BLaER1 treated with 17β-estradiol and CSF1 and Interleukin-3, amounts not matched to agents 10 nM and 100 nM (cell line): ENCODE measurements at regions not wholly inside any gene's neighbourhood (a gene's known extent, or its start where the extent isn't known, plus 50 kb on each side); places are given as distances from the start of the nearest gene placed in this dataset.

Source experiments
- H3K27ac ChIP-seq, 11 experiments: shearing (Covaris generic); formaldehyde crosslinking; 2 replicates each; pipeline ENCODE4 v1.8.1; 2022
- H3K27me3 ChIP-seq, 11 experiments: shearing (Covaris generic); formaldehyde crosslinking; 2 replicates each; pipeline ENCODE4 v1.8.1; 2022
- H3K36me3 ChIP-seq, 11 experiments: shearing (Covaris generic); formaldehyde crosslinking; 2 replicates each; pipeline ENCODE4 v1.8.1; 2022
- H3K4me1 ChIP-seq, 10 experiments: shearing (Covaris generic); formaldehyde crosslinking; 2 replicates each; pipeline ENCODE4 v1.8.1; 2022
- H3K4me2 ChIP-seq, 11 experiments: shearing (Covaris generic); formaldehyde crosslinking; 2 replicates each; pipeline ENCODE4 v1.8.1; 2022
- H3K4me3 ChIP-seq, 10 experiments: shearing (Covaris generic); formaldehyde crosslinking; 2 replicates each; pipeline ENCODE4 v1.8.1; 2022
- H3K9ac ChIP-seq, 11 experiments: shearing (Covaris generic); formaldehyde crosslinking; 2 replicates each; pipeline ENCODE4 v1.8.1; 2022
- H3K9me3 ChIP-seq, 11 experiments: shearing (Covaris generic); formaldehyde crosslinking; replicated peaks in 1 of 11; 2 replicates each; pipeline ENCODE4 v1.8.1; 2022
- H4K20me1 ChIP-seq, 11 experiments: shearing (Covaris generic); formaldehyde crosslinking; 2 replicates each; pipeline ENCODE4 v1.8.1; 2022
- Cebpa-rat ChIP-seq, 11 experiments: shearing (Covaris generic); IDR thresholded peaks; 2 replicates each; pipeline ENCODE4 v1.8.1; 2022

- Histone ChIP-seq H3K36me3 (no peaks in the 10 kb centered on the region), H3K27ac (no peak overlapping the region), H3K4me1 (no peaks in the 10 kb centered on the region), H3K9me3 (no peaks in the 10 kb centered on the region; a peak in 1 of 22 replicates), H3K9ac (no peak overlapping the region), H3K4me2 (no peak overlapping the region), H4K20me1 (no peaks in the 10 kb centered on the region), H3K27me3 (no peaks in the 10 kb centered on the region), H3K4me3 (no peak overlapping the region)
- TF ChIP-seq Cebpa-rat (IDR thresholded peaks at IDR 0.05), result no peak
Observed at GRCh38 chr12:19689801-19690472, 250.6 kb downstream of the AEBP2 start.

GRCh38 chr12:19692091-19692490 is 252.8 kb downstream of the AEBP2 start:
- Histone ChIP-seq H3K9me3 (no peaks in the 10 kb centered on the region), H4K20me1 (no peaks in the 10 kb centered on the region), H3K4me2 (no peak overlapping the region), H3K4me1 (no peaks in the 10 kb centered on the region), H3K9ac (no peak overlapping the region), H3K4me3 (no peak overlapping the region), H3K27ac (no peak overlapping the region), H3K36me3 (no peaks in the 10 kb centered on the region), H3K27me3 (no peaks in the 10 kb centered on the region)
- TF ChIP-seq Cebpa-rat (IDR thresholded peaks at IDR 0.05), result no peak

GRCh38 chr12:19692566-19692965 is 253.3 kb downstream of the AEBP2 start:
- H3K27me3 ChIP-seq, result no peaks in the 10 kb centered on the region
- no peaks in the 10 kb centered on the region for H4K20me1 ChIP-seq
- H3K4me2 ChIP-seq, result no peak overlapping the region
- H3K4me1 ChIP-seq, result no peaks in the 10 kb centered on the region
- no peaks in the 10 kb centered on the region for H3K9me3 ChIP-seq
- H3K27ac ChIP-seq, result no peak overlapping the region
- H3K4me3 ChIP-seq, result no peak overlapping the region
- no peak overlapping the region for H3K9ac ChIP-seq
- TF ChIP-seq Cebpa-rat (IDR thresholded peaks at IDR 0.05), result no peak
- no peaks in the 10 kb centered on the region for H3K36me3 ChIP-seq

GRCh38 chr12:19694627-19695026 is 255.3 kb downstream of the AEBP2 start:
- Histone ChIP-seq H3K4me1 (no peaks in the 10 kb centered on the region), H3K27me3 (no peaks in the 10 kb centered on the region), H3K4me2 (no peak overlapping the region), H4K20me1 (no peaks in the 10 kb centered on the region), H3K4me3 (no peak overlapping the region), H3K36me3 (no peaks in the 10 kb centered on the region), H3K9me3 (no peaks in the 10 kb centered on the region), H3K27ac (no peak overlapping the region), H3K9ac (no peak overlapping the region)
- no peak for TF ChIP-seq Cebpa-rat (IDR thresholded peaks at IDR 0.05)

DNA sequence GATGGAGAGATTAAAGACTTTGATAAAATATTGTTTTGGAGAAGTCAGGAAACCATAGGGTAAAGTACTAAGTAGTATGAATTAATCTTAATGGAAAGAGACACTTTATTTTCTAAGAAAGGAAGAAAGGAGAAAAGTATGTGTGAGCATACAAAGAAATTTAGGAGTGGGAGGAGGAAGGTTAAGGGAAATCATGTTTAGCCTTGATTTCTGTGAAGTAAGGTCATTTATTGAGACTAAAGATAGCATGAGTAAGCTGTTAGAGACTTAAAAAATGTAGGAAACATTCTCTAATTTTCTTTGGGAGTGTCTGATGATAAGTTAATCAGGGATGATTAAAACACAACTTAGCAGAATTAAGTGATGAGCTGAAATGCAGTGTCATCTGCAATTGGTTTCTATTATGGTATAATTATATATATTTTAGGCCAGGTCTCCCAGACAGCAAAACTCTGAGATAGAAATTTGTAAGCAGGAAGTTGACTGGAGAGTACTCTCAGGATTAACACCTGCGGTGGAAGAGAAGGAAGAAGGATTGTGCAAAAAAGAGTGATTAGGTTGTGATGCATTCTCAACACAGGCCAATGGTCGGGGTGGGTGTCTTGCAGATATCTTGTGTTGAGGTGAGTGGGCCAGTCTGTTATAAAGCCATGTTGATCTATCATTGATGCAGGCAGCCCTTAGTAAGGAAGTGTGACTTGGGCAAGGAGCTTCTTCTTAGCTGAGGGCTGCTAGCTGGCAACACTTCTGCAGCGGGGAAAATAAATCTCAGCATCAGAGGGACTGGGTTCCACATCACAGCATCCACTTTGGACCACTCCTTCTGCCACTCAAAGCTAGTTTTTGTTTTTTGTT is 256.2 kb downstream of the AEBP2 start:
- TF ChIP-seq Cebpa-rat (IDR thresholded peaks at IDR 0.05), result no peak
- Histone ChIP-seq H4K20me1 (no peaks in the 10 kb centered on the region), H3K4me2 (no peak overlapping the region)

GRCh38 chr12:19700969-19701368 is 261.7 kb downstream of the AEBP2 start:
- no peak for TF ChIP-seq Cebpa-rat (IDR thresholded peaks at IDR 0.05)
- Histone ChIP-seq H3K9ac (no peak overlapping the region), H3K27ac (no peak overlapping the region), H3K4me1 (no peaks in the 10 kb centered on the region), H3K4me2 (no peak overlapping the region), H3K27me3 (no peaks in the 10 kb centered on the region), H3K9me3 (peaks cover 0 to 26% (median 12%) of the 10 kb centered on the region in 11 experiments; a peak in 12 of 22 replicates), H3K4me3 (no peak overlapping the region), H3K36me3 (no peaks in the 10 kb centered on the region), H4K20me1 (no peaks in the 10 kb centered on the region)

More for the DNA sequence above, 256.2 kb downstream of the AEBP2 start:
- Histone ChIP-seq H3K27ac (no peak overlapping the region), H3K36me3 (no peaks in the 10 kb centered on the region), H3K4me1 (no peaks in the 10 kb centered on the region), H3K9me3 (peaks cover 0 to 5% (median 0%) of the 10 kb centered on the region in 11 experiments; a peak in 2 of 22 replicates), H3K4me3 (no peak overlapping the region), H3K27me3 (no peaks in the 10 kb centered on the region), H3K9ac (no peak overlapping the region)

DNA sequence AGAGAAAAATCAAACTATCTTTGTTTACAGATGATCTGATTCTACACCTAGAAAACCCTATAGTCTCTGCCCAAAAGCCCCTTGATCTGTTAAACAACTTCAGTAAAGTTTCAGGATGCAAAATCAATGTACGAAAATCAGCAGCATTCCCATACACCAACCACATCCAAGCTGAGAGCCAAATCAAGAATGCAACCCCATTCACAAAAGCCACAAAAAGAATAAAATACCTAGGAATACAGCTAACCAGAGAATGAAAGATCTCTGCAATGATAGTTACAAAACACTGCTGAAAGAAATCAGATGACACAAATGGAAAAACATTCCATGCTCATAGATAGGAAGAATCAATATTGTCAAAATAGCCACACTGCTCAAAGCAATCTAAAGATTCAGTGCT is 265.7 kb downstream of the AEBP2 start:
- Histone ChIP-seq H3K4me3 (no peak overlapping the region), H3K4me1 (no peaks in the 10 kb centered on the region), H4K20me1 (no peaks in the 10 kb centered on the region), H3K4me2 (no peak overlapping the region), H3K9me3 (peaks cover 13 to 56% (median 30%) of the 10 kb centered on the region in 11 experiments; a peak in 19 of 22 replicates), H3K9ac (no peak overlapping the region), H3K27me3 (no peaks in the 10 kb centered on the region), H3K27ac (no peak overlapping the region), H3K36me3 (no peaks in the 10 kb centered on the region)
- TF ChIP-seq Cebpa-rat (IDR thresholded peaks at IDR 0.05), result no peak

GRCh38 chr12:19706936-19707335 is 267.6 kb downstream of the AEBP2 start:
- Histone ChIP-seq H3K4me1 (peaks cover 0 to 14% (median 0%) of the 10 kb centered on the region in 10 experiments; a peak in 6 of 20 replicates), H3K27ac (no peak overlapping the region), H3K36me3 (no peaks in the 10 kb centered on the region), H3K9me3 (peaks cover 12 to 43% (median 23%) of the 10 kb centered on the region in 11 experiments; a peak in 19 of 22 replicates), H3K27me3 (no peaks in the 10 kb centered on the region), H4K20me1 (no peaks in the 10 kb centered on the region), H3K4me3 (no peak overlapping the region), H3K9ac (no peak overlapping the region), H3K4me2 (no peak overlapping the region)
- no peak for TF ChIP-seq Cebpa-rat (IDR thresholded peaks at IDR 0.05)

DNA sequence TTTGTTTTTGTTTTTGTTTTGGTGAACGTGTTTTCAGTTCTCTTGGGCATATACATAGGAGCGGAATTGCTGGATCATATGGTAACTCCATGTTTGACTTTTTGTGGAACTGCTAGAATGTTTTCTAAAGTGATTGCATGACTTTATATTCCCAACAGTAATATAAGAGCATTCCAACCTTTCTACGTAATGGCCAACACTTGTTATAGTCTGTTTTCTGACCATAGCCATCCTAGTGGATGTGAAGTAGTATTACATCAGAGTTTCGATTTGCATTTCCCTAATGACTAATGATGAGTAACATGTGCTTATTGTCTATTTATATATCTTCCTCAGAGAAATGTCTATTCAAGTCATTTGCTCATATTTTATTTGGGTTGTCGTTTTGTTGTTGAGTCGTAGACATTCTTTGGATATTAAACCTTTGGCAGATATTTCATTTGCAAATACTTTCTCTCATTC is 268.7 kb downstream of the AEBP2 start:
- no peak overlapping the region for H3K27ac ChIP-seq
- H3K9me3 ChIP-seq, result peaks cover 5 to 43% (median 19%) of the 10 kb centered on the region in 11 experiments; a peak in 19 of 22 replicates
- no peak overlapping the region for H3K4me2 ChIP-seq

More for the DNA sequence above, 268.7 kb downstream of the AEBP2 start:
- H3K4me3 ChIP-seq, result no peak overlapping the region
- no peaks in the 10 kb centered on the region for H3K27me3 ChIP-seq
- no peak overlapping the region for H3K9ac ChIP-seq
- no peak for TF ChIP-seq Cebpa-rat (IDR thresholded peaks at IDR 0.05)
- no peaks in the 10 kb centered on the region for H4K20me1 ChIP-seq
- H3K36me3 ChIP-seq, result no peaks in the 10 kb centered on the region
- peaks cover 0 to 21% (median 0%) of the 10 kb centered on the region in 10 experiments; a peak in 6 of 20 replicates for H3K4me1 ChIP-seq
